ENCODE measurements at regions not wholly inside any gene's neighbourhood (a gene's known extent, or its start where the extent isn't known, plus 50 kb on each side); places are given as distances from the start of the nearest gene placed in this dataset.

- DNase-seq (ENCODE audit: low read depth): no peak
Observed at GRCh38 chr4:183763990-183764754, 105.1 kb downstream of the TRAPPC11 start.

- DNase-seq (ENCODE audit: low read depth): no peak
Observed at GRCh38 chr4:183765251-183765911, 106.3 kb downstream of the TRAPPC11 start.

GRCh38 chr4:183766140-183766539, 107.0 kb downstream of the TRAPPC11 start:
- DNase-seq (ENCODE audit: low read depth): no peak

GRCh38 chr4:183770906-183771305, 111.8 kb downstream of the TRAPPC11 start:
- no peak for DNase-seq (ENCODE audit: low read depth)

- no peak for DNase-seq (ENCODE audit: low read depth)
Observed at GRCh38 chr4:183772361-183772760, 113.3 kb downstream of the TRAPPC11 start.

GRCh38 chr4:183773790-183774189, 114.7 kb downstream of the TRAPPC11 start:
- DNase-seq (ENCODE audit: low read depth): no peak

GRCh38 chr4:183783306-183783705, 121.8 kb upstream of the STOX2 start:
- DNase-seq (ENCODE audit: low read depth): no peak

GRCh38 chr4:183783991-183784553, 121.0 kb upstream of the STOX2 start:
- peak; percentile 46 for DNase-seq (ENCODE audit: low read depth)

- DNase-seq (ENCODE audit: low read depth): no peak
Observed at GRCh38 chr4:183788308-183788905, 116.7 kb upstream of the STOX2 start.

GRCh38 chr4:183789657-183790056, 115.5 kb upstream of the STOX2 start:
- DNase-seq (ENCODE audit: low read depth): no peak

GRCh38 chr4:183790661-183791060, 114.4 kb upstream of the STOX2 start:
- no peak for DNase-seq (ENCODE audit: low read depth)

GRCh38 chr4:183797011-183797444, 108.1 kb upstream of the STOX2 start:
- DNase-seq (ENCODE audit: low read depth): peak; percentile 13

GRCh38 chr4:183797445-183798300, 107.4 kb upstream of the STOX2 start:
- peak; percentile 6 for DNase-seq (ENCODE audit: low read depth)

GRCh38 chr4:183798301-183799253, 106.5 kb upstream of the STOX2 start:
- DNase-seq (ENCODE audit: low read depth): no peak

GRCh38 chr4:183801457-183802165, 103.5 kb upstream of the STOX2 start:
- no peak for DNase-seq (ENCODE audit: low read depth)

GRCh38 chr4:183806341-183806740, 98.8 kb upstream of the STOX2 start:
- DNase-seq (ENCODE audit: low read depth): no peak

- DNase-seq (ENCODE audit: low read depth): no peak
Observed at GRCh38 chr4:183807420-183808096, 97.5 kb upstream of the STOX2 start.

GRCh38 chr4:183808097-183808456, 97.0 kb upstream of the STOX2 start:
- no peak for DNase-seq (ENCODE audit: low read depth)

GRCh38 chr4:183812567-183812966, 92.5 kb upstream of the STOX2 start:
- no peak for DNase-seq (ENCODE audit: low read depth)

GRCh38 chr4:183814461-183814860, 90.6 kb upstream of the STOX2 start:
- DNase-seq (ENCODE audit: low read depth): no peak
